AG08395 (cell line): ENCODE measurements at regions not wholly inside any gene's neighbourhood (a gene's known extent, or its start where the extent isn't known, plus 50 kb on each side); places are given as distances from the start of the nearest gene placed in this dataset.
A peak's percentile ranks its signal among the peaks of the same experiment; 100 is the strongest.

Experiments
- DNase-seq: peaks from one replicate; pipeline ENCODE4 v3.0.0; 2012; ENCODE audit warnings: mixed read lengths, low spot score

DNA sequence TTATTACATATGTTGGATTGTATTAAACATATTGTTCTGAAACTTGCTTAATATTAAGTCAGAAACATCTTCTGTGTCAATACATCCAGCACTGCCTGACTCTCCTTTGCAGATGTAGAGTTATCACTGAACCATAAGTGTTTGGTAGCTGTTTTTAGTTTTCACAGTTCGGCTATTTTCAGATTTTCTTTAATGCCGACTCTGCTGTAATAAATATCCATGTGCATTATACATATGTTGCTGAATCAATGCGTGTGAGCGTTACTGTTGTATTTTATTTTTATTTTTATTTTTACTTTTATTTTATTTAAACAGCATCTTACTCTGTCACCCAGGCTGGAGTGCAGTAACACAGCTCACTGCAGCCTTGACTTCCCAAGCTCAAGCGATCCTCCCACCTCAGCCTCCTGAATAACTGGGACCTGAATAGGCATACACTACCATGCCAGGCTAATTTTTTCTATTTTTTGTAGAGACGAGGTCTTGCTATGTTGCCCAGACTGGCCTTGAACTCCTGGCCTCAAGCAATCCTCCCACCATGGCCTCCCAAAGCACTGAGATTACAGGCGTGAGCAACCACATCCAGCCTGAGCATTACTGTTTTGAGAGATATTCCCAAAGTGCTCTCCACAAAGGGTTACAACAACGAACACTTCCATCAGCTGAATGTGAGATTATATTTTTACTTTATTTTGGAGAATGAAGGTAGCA, 50.7 kb upstream of the NOCT start:
- no peak for DNase-seq

DNA sequence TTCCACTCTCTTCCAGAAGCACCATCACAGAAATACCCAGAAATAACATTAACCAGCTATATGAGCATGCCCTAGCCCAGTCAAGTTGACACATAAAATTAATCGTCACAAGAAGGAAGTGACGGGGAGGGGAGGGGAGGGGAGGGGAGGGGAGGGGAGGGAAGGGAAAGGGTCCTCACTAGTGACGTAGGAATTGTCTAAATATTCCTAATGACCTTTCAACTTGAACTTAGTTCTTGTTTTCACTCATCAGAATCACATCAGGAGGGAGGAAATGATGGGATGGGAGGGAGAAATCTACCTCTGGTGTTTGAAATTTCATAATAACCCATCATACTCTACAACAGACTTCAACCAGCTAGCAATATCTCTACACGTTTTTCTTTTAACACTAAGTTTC, 52.2 kb upstream of the NOCT start:
- DNase-seq, result no peak

DNA sequence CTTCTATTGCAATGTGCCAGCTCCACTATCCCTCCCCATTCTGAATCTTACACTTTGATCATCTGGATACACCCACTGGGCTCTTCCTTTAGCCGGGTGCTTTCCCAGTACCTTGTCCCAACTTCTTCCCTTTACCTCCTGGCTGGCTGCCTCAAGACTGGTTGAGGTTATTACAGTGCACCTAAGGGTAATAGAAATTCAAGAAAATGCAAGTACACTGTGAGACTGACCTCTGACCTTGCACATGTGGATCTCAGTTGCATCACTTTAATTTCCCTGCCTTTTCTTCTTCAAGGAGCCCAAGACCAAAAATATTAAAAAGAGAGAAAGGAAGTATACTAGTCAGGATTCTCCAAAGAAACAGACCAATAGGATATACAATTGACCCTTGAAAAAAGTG, 53.9 kb upstream of the NOCT start:
- DNase-seq, result no peak

DNA sequence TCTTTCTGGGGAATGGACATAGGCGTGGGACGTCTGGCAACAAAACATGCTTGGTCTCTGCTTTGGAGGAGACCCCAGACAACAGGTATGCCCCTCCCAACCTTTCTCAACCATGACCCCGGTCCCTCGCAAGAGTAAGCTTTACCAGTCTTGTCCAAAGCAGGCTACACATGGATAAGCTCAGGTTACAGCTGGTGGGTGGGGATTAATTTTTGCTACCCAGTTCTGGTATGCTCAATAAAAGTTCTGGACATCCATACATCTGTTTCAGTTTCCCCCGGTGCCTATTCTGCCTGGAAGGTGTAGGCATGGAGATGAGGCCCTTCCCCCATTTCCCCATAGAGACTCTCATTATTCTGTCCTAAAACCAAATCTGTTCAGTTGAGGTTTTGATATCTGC, 54.5 kb upstream of the NOCT start:
- DNase-seq, result no peak

DNA sequence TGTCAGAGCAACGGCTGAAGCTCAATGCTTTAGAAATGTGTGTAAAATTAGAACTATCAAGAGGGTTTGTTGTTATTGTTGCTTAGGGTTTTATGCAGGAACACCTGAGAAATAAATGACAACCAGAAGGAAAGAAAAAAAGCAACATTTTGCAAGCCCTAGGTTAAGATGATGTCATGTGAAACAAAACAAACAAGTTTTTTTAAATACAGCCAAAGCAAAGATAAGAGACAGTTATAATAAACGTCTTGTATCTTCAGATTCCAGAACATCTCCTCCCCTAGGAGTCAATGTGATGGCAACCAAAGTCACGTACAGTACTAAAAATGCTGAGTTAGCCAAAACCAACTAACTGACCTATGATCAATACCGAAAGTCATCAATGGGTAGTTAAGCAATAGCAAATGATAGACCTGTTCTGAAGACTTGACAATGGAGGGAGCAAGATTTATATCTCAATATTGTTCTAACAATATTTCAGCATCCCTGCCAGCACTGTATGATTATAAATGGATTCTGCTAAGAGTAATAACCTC, 55.3 kb upstream of the NOCT start:
- DNase-seq, result no peak

DNA sequence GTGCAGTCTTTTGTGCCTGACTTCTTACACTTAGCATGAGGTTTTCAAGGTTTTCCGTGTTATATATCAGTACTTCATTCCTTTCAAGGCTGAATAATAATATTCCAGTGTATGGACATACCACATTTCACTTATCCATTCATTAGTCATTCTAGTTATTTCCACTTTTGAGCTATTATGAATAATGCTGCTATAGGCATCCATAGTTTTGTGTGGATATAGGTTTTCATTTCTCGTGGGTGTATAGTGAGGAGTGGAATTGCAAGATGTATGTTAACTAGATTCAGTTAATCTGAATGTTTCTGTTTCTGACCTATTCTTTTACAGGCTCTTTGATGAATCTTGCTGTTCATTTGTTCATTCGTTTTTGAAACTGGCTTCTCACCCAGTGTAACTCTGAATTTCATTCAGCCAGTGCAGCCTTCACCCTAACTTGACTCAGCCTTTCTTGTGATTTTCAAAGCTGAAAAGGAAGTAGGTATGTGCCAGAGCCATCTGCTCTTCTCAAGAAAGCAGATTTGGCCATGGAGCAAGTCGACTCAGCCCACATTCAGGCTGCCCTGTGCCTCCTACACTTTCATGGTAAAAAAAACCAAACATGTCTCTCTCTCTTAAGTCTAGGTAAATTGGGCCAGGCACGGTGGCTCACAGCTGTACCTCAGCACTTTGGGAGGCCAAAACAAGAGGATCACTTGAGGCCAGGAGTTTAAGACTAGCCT, 56.3 kb upstream of the NOCT start:
- no peak for DNase-seq

DNA sequence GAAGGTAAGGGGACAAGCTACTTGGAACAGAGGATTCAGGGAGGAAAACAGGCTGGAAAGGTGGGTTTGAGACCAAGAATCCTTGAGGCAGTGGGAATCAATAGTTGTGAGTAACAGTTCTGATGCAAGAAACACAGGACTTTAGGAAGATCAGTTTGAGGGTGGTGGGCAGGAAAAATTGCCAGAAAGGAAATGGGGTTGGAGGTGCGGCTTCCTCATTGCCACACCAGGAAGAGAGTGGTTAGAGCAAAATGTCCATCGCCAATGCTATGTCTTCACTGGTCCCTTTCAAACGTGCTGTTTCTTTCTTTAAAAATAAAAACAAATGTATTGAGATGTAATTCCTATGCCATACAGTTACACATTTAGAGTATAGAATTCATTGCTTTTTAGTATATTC, 57.1 kb upstream of the NOCT start:
- no peak for DNase-seq

DNA sequence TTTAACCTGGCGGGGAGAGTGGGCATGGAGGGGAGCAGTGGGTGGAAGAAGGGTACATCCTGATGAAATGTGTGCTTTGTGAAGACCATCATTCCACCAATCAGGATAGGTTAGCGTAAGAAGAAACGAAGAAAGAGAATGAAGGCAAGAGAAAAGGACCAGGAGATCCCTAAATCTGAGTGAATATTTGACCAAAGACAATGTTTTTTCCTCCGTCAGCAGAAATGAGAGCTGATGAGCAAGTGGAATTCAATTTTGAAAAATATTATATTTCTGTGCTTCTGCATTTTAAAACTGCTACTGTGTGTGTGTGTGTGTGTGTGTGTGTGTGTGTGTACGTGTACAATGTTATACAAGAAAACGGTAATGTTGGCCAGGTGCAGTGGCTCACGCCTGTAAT, 58.3 kb upstream of the NOCT start:
- DNase-seq, result no peak

DNA sequence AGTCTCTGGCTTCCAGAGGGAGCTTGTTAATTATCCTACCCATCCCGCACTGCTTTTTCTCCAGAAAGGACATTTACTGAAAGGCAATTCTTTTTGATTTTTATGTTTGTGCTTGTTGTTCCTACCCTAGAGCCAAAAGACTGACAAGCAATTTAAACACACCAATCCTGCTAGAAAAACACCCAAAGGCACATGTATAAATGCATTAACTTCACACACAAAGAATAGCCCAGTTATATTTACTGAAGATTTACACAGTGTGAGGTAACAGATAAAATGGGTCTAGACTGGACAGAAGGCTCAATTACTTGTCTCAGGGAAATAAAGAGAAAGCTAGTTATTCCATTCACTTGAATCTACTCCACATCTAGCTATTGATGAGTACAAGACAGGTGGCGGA, 61.2 kb upstream of the NOCT start:
- no peak for DNase-seq

DNA sequence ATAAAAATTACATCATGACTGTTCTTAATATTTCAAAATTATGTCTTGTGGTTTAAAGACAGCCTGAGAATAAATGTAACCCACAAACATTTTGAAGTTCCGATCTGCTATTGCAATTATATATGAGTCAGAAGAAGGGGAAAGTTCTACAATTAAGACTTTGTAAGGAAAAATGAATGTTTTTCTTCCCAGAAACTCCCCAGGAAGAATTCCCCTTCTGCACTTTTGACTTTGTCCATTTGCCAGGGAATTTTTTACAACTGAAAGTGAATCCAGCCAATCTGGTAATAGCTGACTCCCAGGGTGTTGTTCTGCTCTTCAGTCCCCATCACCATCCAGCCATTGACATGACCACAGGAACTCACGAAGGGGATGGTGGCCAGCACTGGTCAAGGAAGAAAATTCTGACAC, 61.6 kb upstream of the NOCT start:
- peak; percentile 77 for DNase-seq

DNA sequence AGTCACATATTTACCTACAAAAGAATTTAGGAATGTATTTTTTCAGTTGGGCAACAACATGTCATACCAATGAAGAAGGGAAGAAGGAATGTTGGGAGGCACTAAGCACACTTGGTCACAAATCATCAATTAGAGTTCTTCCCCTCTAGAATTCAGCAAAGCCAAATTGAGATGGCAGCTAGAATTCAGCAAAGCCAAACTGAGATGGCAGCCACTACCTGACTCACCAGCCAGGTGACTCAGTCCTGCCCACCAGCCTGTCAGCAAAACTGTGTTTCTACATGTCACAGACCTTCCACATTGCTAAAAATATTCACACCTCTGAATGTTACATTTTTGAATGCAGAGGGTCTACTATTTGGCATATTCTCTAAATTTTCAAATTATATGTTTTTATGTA, 63.2 kb upstream of the NOCT start:
- DNase-seq, result no peak

DNA sequence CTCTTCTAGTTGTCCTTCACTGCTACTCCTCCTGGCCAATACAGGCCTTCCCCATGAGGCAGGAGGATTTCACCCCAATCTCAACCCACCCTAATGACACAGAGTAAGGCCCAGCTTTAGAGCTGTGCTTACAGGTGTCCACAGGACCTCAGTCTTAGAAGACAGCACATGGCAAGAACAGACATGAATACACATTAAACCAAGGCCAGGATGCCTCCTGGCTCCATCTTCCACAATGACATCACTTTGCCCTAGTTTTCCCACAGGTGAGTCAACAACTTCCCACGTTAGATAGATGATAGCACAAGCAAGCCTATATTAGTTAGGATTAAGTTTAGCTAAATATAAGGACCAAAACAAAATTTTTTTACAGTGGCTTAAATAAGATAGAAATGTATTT, 63.8 kb upstream of the NOCT start:
- no peak for DNase-seq

DNA sequence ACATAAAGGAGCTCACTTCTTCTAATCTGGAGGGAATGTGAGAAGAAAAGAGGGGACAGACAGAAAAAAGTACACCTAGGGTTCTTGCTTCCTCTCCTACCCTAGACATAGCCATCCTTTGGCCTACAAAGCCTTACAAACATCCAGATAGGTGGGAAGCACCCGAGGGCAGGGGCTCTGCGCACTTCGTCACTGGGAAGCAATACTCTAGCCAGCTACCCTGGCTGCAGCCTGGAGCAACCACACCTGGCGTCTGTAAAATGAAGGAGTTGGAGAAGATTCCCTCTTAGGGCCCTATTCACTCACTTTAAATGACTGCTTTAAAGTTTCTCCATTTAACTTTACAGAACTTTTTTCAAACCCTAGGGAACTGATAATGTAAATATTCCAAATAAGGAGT, 65.7 kb upstream of the NOCT start:
- no peak for DNase-seq

DNA sequence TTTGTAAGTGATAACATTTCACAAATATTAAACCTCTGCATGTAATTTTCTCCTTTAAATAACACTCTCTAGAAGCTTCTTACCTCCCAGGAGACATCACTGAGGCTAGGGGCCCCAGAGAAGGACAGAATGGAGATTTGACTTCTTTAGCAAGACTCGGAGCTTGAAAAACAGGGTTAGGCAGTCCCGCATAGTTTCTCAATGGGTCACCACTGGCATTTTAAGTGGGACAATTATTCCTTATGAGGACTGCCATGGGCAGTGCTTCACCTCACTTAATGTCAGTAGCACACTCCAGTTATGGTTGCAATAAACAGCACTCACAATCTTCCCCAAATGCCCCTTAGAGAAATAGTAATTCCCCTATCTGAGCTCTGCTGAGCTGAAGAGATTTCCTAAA, 66.7 kb upstream of the NOCT start:
- DNase-seq, result no peak

DNA sequence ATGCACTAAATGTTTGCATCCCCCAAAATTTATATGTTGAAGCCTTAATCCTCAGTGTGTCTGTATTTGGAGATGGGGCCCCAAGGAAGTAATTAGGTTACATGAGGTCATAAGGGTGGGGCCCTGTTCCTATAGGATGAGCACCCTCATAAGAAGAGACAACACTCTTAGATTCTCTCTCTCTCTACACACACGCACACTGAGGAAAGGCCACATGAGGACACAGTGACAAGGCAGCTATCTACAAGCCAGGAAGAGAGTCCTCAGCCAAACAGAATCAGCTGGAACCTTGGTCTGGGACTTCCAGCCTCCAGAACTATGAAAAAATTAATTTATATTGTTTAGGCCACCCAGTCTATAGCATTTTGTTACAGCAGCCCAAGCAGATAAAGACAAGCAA, 69.3 kb upstream of the NOCT start:
- no peak for DNase-seq

DNA sequence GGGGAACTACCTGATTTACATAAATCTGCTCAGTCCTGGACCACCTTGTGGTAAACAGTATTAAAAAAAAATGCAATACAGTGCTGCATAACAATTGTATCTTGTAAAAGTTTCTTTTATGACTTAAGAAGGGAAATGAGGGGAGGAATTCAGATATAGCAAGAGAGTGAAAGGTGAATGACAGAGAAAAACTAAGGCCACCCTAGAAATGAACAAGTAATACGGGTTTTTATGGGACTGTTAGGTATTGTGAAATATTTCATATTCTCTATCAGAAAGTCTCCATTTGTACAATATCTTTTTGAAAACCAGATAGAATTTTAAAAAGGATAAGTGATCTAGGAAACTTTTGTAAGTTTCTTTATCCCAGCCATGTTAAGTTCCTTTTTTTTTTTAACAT, 69.7 kb upstream of the NOCT start:
- no peak for DNase-seq

DNA sequence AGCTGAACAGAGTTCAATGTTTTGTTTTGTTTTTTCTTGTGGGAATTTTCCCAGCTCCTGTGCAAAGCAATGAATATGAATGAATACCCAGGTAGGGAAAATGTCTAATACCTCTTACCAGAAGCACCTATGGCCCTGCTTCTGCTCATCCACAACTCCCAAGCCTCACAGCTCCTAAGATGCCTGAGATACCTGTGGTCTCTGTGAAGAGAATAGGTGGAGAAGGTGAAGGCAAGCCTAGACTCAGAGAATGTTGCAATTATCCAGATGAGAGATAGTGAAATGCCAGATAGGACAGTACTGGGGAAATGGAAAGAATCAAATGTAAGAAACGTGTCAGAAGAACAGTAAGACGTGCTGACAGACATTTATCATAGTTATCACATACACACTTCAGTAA, 70.2 kb upstream of the NOCT start:
- no peak for DNase-seq

DNA sequence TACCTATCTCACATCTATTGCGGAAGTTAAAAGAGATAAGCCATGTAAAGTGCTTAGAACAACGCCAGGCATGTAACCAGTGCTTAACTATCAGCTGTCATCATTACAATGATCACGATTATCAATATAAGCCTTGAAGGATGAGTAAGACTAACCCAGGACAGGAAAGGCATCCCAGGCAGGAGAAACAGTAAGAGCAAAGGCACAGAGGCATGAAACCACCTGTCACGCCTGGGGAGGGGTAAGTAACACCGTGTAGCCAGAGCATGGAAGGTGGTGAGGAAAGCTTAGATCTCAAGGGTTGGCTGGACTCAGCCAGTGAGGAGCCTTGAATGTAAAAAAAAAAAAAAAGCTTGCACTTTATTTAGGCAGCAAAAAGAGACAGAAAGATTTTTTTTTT, 71.7 kb upstream of the NOCT start:
- DNase-seq, result no peak

DNA sequence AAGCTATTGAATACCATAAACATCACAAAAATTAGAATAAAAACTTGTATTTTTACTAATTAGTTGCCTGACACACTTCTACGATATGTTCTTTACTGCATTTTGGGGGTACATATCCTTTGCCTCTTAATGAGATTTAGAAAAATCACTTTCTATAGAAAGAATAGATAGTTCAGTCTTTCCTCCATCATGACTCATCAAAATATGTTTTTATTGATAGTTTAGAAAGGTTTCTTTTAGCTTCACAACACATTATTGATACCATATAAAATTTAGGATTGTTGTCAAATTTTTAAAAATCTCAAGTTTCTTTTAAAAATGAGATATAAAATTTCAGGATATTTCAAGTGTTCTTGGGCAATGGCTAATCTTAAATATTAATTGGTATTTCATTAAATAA, 74.5 kb upstream of the NOCT start:
- DNase-seq, result no peak

DNA sequence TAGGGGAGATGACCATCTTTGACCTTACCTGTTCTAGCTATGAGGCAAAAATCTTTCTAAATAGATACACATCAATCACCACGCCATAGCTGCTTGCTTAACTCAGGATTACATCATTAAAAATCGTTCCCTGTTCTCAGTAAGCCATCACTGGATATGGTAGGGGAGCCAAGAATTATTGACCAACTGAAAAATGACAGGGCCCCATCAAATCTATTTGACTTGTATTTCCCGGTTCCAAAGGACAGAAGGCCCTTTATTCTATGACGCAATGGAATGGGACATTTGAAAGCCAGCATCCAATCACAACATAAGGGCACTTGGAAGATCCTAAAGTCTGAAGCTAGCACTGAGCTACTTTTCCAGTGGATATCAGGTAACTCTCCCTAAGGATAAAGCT, 75.6 kb upstream of the NOCT start:
- no peak for DNase-seq

DNA sequence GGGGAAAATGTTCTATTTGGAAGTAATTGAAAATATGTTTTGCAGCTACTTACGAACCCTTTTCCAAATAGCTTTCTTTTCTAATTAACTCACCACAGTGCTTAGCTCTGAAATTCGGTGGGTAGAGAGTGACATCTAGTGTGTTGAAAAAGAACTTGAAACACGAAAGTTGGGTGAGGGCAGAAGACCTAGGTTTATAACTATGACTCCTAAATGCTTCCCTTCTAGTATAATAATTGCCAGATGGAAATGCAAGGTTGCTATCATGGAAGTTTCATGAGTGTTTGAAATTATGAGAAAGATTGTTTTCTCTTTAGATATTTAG, 77.3 kb upstream of the NOCT start:
- DNase-seq, result peak; percentile 58

DNA sequence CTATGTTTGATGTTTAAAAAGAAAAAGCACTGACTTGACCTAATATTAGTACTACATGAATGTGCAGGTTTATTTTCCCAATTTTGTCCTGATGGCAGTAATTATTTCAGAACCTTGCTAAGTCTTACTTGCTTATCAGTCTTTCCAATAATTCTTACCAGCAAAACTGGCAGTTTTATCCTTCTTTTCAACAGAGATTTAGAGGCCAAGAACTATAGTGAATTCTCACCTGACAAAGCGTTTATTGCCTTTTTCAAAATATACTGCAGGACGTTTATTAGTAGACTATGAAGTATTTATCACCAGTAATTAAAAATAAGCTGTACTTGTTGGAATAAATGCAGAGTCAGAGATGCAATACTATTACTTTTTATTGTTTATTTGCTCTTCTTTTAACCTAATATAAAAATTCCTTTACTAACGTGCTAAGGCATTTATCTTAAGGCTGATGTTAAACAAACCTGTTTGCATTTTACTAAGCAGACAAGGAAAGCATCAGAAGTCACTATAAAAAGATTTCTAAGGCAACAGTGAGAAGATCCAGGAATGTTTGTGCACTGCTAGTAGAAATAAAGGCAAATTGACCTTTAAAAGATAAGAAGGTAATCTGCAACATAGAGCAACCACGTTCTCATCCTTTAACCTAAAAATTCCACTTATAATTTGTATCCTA, 80.3 kb upstream of the NOCT start:
- DNase-seq, result no peak

DNA sequence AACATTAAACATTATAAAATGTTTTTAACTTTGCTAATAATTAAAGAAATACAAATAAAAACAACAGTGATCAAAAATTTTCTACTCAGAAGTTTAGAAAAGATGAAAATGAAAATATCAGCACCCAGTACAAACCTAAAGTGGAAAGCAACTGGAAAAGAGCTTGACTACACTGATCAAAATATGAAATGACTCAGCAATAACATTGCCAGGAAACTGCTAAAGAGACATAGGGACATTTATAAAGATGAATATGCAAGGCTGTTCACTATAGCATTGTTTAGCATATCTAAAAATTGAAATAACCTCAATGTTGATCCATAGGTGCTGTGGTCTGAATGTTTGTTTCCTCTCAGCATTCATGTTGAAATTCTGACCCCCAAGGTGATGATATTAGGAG, 88.5 kb upstream of the NOCT start:
- DNase-seq, result no peak

DNA sequence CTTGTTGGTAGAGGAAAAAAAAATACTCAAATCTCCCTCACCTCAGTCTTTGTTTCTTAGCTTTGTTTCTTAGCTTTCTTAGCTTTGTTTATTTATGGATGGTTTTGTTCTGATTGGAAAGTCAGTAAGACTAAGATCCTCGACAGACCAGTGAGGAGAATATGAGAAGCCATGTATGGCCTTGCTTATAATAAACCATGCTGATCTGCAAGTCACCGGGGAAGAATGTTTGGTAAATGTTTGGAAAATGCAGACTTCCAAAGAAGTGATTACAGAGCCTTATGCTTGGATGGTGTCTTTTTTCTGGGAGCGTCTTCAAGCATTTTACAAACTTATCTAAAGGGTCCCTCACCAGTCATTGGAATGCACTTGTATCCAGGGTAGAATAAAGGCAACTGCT, 90.1 kb upstream of the NOCT start:
- no peak for DNase-seq
